K562 (cell line): ENCODE measurements at regions not wholly inside any gene's neighbourhood (a gene's known extent, or its start where the extent isn't known, plus 50 kb on each side); places are given as distances from the start of the nearest gene placed in this dataset.

ENCODE experiments used
- CSDE1 ChIP-seq, 2 experiments: fragments of 450-650 bp; IDR thresholded peaks; 2 replicates each; pipeline ENCODE4 v1.6.1; 2016; ENCODE audit warnings: mild to moderate bottlenecking in 1 of 2
- ETS2 ChIP-seq: IDR thresholded peaks from 2 replicates; pipeline ENCODE4 v1.6.1; 2016; ENCODE audit warnings: borderline replicate concordance, missing genetic modification characterization, mild to moderate bottlenecking, moderate library complexity, missing compliant biosample characterization; ENCODE audit not compliant: poor library complexity, severe bottlenecking
- ETV5 ChIP-seq: sonication (generic); formaldehyde crosslinking; IDR thresholded peaks from 2 replicates; pipeline ENCODE4 v1.4.0; 2020; ENCODE audit warnings: low read depth, mild to moderate bottlenecking, missing genetic modification reagents
- RFX5 ChIP-seq: IDR thresholded peaks from 2 replicates; pipeline ENCODE4 v1.6.1; 2011; ENCODE audit warnings: low read depth, mild to moderate bottlenecking, improper control_type of control experiment, low read length
- SRSF1 ChIP-seq: fragments of 200-400 bp; formaldehyde crosslinking; IDR thresholded peaks from 2 replicates; pipeline ENCODE4 v1.6.1; 2017; ENCODE audit warnings: mild to moderate bottlenecking, low read depth, low read length, moderate library complexity
- ZNF282 ChIP-seq: sonication (generic); formaldehyde crosslinking; IDR thresholded peaks from 2 replicates; pipeline ENCODE4 v1.8.1; 2023; ENCODE audit warnings: missing genetic modification reagents
- ZNF444 ChIP-seq: fragments of 250-450 bp; sonication (Bioruptor Pico); IDR thresholded peaks from 2 replicates; pipeline ENCODE4 v1.4.0; 2020; ENCODE audit warnings: mild to moderate bottlenecking, moderate library complexity
- TF ChIP-seq, protein P1 (sequence below): fragments of 250-450 bp; sonication (Bioruptor Pico); IDR thresholded peaks from 2 replicates; pipeline ENCODE4 v1.4.0; 2020; ENCODE audit warnings: mild to moderate bottlenecking, moderate library complexity
- TF ChIP-seq, protein P2 (sequence below): sonication (generic); formaldehyde crosslinking; IDR thresholded peaks from 2 replicates; pipeline ENCODE4 v1.8.0; 2022; ENCODE audit warnings: mild to moderate bottlenecking, missing genetic modification reagents, borderline replicate concordance

DNA sequence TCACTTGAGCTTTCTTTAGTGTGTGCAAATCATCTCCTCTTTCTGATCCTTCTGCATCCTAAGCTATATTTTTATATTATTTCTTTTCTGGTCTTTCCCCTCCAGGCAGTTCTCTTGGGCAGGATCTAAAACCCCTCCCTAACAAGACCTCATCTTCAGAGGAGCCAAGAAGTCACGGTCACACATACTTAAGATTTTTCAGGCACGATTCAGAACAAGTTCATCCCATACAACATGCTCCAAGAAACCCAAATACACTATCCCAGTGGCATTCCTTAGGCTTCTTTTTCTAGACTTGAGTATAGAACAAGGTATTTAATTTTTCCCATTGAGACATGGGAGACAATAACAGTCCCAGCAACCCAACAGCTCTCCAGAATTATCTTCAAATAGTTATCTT lies 1251.5 kb downstream of the DNAJB9 start (continued):
- TF ChIP-seq, protein P1, sequence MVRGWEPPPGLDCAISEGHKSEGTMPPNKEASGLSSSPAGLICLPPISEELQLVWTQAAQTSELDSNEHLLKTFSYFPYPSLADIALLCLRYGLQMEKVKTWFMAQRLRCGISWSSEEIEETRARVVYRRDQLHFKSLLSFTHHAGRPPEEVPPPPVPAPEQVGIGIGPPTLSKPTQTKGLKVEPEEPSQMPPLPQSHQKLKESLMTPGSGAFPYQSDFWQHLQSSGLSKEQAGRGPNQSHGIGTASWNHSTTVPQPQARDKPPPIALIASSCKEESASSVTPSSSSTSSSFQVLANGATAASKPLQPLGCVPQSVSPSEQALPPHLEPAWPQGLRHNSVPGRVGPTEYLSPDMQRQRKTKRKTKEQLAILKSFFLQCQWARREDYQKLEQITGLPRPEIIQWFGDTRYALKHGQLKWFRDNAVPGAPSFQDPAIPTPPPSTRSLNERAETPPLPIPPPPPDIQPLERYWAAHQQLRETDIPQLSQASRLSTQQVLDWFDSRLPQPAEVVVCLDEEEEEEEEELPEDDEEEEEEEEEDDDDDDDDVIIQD: no peak
- TF ChIP-seq ZNF444 (CRISPR knock-in tag) (no peak), CSDE1 (IDR thresholded peaks at IDR 0.05) (no peak), ETV5 (CRISPR knock-in tag) (no peak), ZNF282 (CRISPR knock-in tag) (no peak), ETS2 (no peak), RFX5 (no peak), SRSF1 (no peak)
- TF ChIP-seq, protein P2, sequence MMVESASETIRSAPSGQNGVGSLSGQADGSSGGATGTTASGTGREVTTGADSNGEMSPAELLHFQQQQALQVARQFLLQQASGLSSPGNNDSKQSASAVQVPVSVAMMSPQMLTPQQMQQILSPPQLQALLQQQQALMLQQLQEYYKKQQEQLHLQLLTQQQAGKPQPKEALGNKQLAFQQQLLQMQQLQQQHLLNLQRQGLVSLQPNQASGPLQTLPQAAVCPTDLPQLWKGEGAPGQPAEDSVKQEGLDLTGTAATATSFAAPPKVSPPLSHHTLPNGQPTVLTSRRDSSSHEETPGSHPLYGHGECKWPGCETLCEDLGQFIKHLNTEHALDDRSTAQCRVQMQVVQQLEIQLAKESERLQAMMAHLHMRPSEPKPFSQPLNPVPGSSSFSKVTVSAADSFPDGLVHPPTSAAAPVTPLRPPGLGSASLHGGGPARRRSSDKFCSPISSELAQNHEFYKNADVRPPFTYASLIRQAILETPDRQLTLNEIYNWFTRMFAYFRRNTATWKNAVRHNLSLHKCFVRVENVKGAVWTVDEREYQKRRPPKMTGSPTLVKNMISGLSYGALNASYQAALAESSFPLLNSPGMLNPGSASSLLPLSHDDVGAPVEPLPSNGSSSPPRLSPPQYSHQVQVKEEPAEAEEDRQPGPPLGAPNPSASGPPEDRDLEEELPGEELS (CRISPR knock-in tag): no peak
